Neural cell (in vitro differentiated cells): ENCODE measurements at regions not wholly inside any gene's neighbourhood (a gene's known extent, or its start where the extent isn't known, plus 50 kb on each side); places are given as distances from the start of the nearest gene placed in this dataset.

Experiments used
- H2AFZ ChIP-seq: fragments of 200-600, 300-800 bp; sonication (generic), shearing (Covaris generic); 2 replicates; pipeline ENCODE4 v1.6.0; 2014; ENCODE audit warnings: low read depth, mild to moderate bottlenecking, antibody characterized with exemption, low read length, moderate library complexity
- H3F3A ChIP-seq: fragments of 200-600 bp; shearing (Covaris generic); 2 replicates; pipeline ENCODE4 v1.6.1; 2016; ENCODE audit warnings: mild to moderate bottlenecking, moderate library complexity, mixed read lengths, antibody characterized with exemption, low read length; ENCODE audit not compliant: insufficient read depth, poor library complexity, severe bottlenecking
- H3K27ac ChIP-seq: fragments of 200-600, 300-800 bp; sonication (generic), shearing (Covaris generic); 2 replicates; pipeline ENCODE4 v1.5.1; 2014; ENCODE audit warnings: mild to moderate bottlenecking, low read length, moderate library complexity
- H3K27me3 ChIP-seq: fragments of 300-800, 200-600 bp; sonication (generic), shearing (Covaris generic); 2 replicates; pipeline ENCODE4 v1.6.0; 2014; ENCODE audit warnings: mild to moderate bottlenecking, low read depth, low read length, moderate library complexity; ENCODE audit not compliant: insufficient read depth
- H3K36me3 ChIP-seq: fragments of 300-800, 200-600 bp; sonication (generic), shearing (Covaris generic); 2 replicates; pipeline ENCODE4 v1.5.1; 2014; ENCODE audit warnings: mild to moderate bottlenecking, antibody characterized with exemption, low read length, moderate library complexity; ENCODE audit not compliant: insufficient read depth
- H3K4me2 ChIP-seq: fragments of 300-800, 200-600 bp; sonication (generic), shearing (Covaris generic); 2 replicates; pipeline ENCODE4 v1.6.0; 2014; ENCODE audit warnings: mild to moderate bottlenecking, low read length
- H3K4me3 ChIP-seq: fragments of 300-800, 200-600 bp; sonication (generic), shearing (Covaris generic); 2 replicates; pipeline ENCODE4 v1.5.1; 2014; ENCODE audit warnings: mild to moderate bottlenecking, low read length, moderate library complexity
- H3K79me2 ChIP-seq: fragments of 200-600 bp; shearing (Covaris generic); replicated peaks from 2 replicates; pipeline ENCODE4 v1.6.0; 2014; ENCODE audit warnings: mild to moderate bottlenecking, low read length, moderate library complexity; ENCODE audit not compliant: insufficient read depth
- H3K9ac ChIP-seq: fragments of 300-800, 200-600 bp; sonication (generic), shearing (Covaris generic); 2 replicates; pipeline ENCODE4 v1.6.1; 2016; ENCODE audit warnings: mild to moderate bottlenecking, low read length, mixed read lengths
- H3K9me2 ChIP-seq: fragments of 200-600 bp; shearing (Covaris generic); 2 replicates; pipeline ENCODE4 v1.6.1; 2016; ENCODE audit warnings: mild to moderate bottlenecking, low read length, mixed read lengths; ENCODE audit not compliant: insufficient read depth
- H3K9me3 ChIP-seq: fragments of 200-600, 300-800 bp; sonication (generic), shearing (Covaris generic); 2 replicates; pipeline ENCODE4 v1.6.1; 2016; ENCODE audit warnings: mild to moderate bottlenecking, mixed run types, low read length, moderate library complexity, mixed read lengths
- H4K20me1 ChIP-seq: fragments of 200-600 bp; shearing (Covaris generic); 2 replicates; pipeline ENCODE4 v1.6.1; 2016; ENCODE audit warnings: mild to moderate bottlenecking, mixed run types; ENCODE audit not compliant: insufficient read depth
- EZH2 ChIP-seq: fragments of 200-600, 300-800 bp; shearing (Covaris generic), sonication (generic); IDR thresholded peaks from 2 replicates; pipeline ENCODE4 v1.6.1; 2014; ENCODE audit warnings: antibody characterized with exemption, low read length, borderline replicate concordance, mild to moderate bottlenecking; ENCODE audit not compliant: insufficient read depth, poor library complexity, severe bottlenecking
- POLR2AphosphoS5 ChIP-seq: IDR thresholded peaks from 2 replicates; pipeline ENCODE4 v1.6.1; 2012
- RAD21 ChIP-seq: fragments of 450-650 bp; conservative IDR thresholded peaks from 2 replicates; pipeline ENCODE4 v1.6.1; 2014; ENCODE audit warnings: antibody characterized with exemption, mild to moderate bottlenecking, moderate library complexity
- REST ChIP-seq: IDR thresholded peaks from 2 replicates; pipeline ENCODE4 v1.6.1; 2012; ENCODE audit warnings: borderline replicate concordance
- TAF1 ChIP-seq: IDR thresholded peaks from 2 replicates; pipeline ENCODE4 v1.6.1; 2012; ENCODE audit warnings: low read depth
- TF ChIP-seq, protein P1 (sequence below): fragments of 450-650 bp; IDR thresholded peaks from 2 replicates; pipeline ENCODE4 v1.5.1; 2014; ENCODE audit warnings: antibody characterized with exemption, mild to moderate bottlenecking, moderate library complexity; ENCODE audit not compliant: poor library complexity, severe bottlenecking

DNA sequence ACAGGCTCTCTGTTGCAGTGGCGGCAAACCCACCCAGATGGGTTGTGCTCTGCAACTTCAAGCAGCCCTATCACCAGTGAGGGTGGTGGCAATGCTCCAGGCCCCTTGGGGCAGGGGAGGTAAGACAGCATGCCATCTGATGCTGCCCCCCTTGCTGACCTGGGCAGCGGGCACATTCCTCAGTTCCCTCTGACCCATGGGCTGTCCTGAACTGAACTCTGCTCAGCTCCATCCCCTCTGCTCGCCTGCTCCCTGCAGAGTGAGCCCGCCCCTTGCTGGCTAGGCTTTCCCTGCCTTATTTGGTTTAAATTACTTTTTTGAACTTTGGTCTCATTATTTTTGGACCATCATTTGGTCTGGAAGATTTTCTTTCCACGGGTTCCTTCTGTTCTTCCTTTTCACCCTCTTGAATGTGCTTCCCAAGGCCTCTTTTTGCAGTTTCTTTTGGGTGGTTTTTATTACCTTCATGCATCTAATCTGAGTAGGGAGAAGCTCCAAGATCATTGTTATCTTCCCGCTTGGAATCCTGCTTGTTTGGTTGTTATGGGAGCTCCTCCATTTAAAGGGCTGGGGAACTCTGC is 565.4 kb downstream of the TNS1 start:
- Histone ChIP-seq H3K9me3 (no peaks in the 10 kb centered on the region), H3F3A (no peaks in the 10 kb centered on the region), H3K27ac (no peak overlapping the region), H3K9me2 (no peaks in the 10 kb centered on the region), H2AFZ (no peak overlapping the region), H3K27me3 (no peaks in the 10 kb centered on the region), H3K79me2 (no peaks in the 10 kb centered on the region), H3K4me2 (no peak overlapping the region), H4K20me1 (no peaks in the 10 kb centered on the region), H3K36me3 (no peaks in the 10 kb centered on the region), H3K9ac (no peak overlapping the region), H3K4me3 (no peak overlapping the region)
- no peak for TF ChIP-seq POLR2AphosphoS5
- TF ChIP-seq, protein P1, sequence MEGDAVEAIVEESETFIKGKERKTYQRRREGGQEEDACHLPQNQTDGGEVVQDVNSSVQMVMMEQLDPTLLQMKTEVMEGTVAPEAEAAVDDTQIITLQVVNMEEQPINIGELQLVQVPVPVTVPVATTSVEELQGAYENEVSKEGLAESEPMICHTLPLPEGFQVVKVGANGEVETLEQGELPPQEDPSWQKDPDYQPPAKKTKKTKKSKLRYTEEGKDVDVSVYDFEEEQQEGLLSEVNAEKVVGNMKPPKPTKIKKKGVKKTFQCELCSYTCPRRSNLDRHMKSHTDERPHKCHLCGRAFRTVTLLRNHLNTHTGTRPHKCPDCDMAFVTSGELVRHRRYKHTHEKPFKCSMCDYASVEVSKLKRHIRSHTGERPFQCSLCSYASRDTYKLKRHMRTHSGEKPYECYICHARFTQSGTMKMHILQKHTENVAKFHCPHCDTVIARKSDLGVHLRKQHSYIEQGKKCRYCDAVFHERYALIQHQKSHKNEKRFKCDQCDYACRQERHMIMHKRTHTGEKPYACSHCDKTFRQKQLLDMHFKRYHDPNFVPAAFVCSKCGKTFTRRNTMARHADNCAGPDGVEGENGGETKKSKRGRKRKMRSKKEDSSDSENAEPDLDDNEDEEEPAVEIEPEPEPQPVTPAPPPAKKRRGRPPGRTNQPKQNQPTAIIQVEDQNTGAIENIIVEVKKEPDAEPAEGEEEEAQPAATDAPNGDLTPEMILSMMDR = no peak
- no peak for TF ChIP-seq TAF1
- no peak for TF ChIP-seq RAD21

DNA sequence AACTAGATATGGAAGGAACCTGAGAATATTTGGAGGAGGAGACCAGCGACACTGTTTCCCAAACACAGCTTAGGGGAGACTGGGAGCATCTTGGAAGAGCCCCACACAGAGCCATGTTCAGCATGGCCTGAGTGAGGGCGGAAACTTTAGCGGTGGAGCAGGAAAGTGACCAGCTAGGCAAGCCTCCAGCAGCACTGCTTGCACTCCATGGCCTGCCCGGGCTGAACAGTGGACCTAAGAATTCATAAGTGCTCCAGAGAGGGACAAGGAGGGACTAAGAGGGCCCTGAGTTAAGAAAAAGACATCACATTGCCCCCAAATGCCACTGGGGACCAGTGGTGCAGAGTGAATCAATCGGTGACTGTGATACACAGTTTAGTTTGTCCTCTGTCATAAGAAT is 566.4 kb downstream of the TNS1 start:
- Histone ChIP-seq H3K9me3 (no peaks in the 10 kb centered on the region), H2AFZ (no peak overlapping the region), H3K9ac (no peak overlapping the region), H3F3A (no peaks in the 10 kb centered on the region), H3K4me3 (no peak overlapping the region), H3K36me3 (no peaks in the 10 kb centered on the region), H3K4me2 (no peak overlapping the region), H3K79me2 (no peaks in the 10 kb centered on the region), H3K27me3 (no peaks in the 10 kb centered on the region), H3K9me2 (no peaks in the 10 kb centered on the region), H4K20me1 (no peaks in the 10 kb centered on the region), H3K27ac (no peak overlapping the region)
- TF ChIP-seq EZH2 (no peak), TAF1 (no peak), RAD21 (no peak), REST (no peak)
- TF ChIP-seq, protein P1 = no peak
